Thymus (tissue), 11 donors: ENCODE measurements at regions not wholly inside any gene's neighbourhood (a gene's known extent, or its start where the extent isn't known, plus 50 kb on each side); places are given as distances from the start of the nearest gene placed in this dataset.
"Not testable (repeated sequence)": the region's sequence is repeated elsewhere in the genome, so short reads cannot be mapped to it uniquely, and the experiment has no call there.

Experiments used
- DNase-seq, 9 donors: peaks; one replicate each; pipeline ENCODE4 v3.0.0-alpha.2; 2013; ENCODE audit warnings: low spot score in 9 of 9, low read depth in 6 of 9, missing footprints in 1 of 9
- H3K27ac ChIP-seq, 2 donors: one replicate each; pipeline ENCODE4 v1.5.1; 2013; ENCODE audit warnings: control low read depth in 1 of 2, low read depth in 1 of 2, low read length in 1 of 2, mild to moderate bottlenecking in 1 of 2, moderate library complexity in 1 of 2
- H3K27me3 ChIP-seq, 2 donors: one replicate each; pipeline ENCODE4 v1.5.1; 2013; ENCODE audit warnings: low read length in 1 of 2; ENCODE audit not compliant: control insufficient read depth in 2 of 2, insufficient read depth in 1 of 2
- H3K36me3 ChIP-seq, 2 donors: one replicate each; pipeline ENCODE4 v1.5.1; 2013; ENCODE audit warnings: low read length in 1 of 2, mild to moderate bottlenecking in 1 of 2, moderate library complexity in 1 of 2; ENCODE audit not compliant: control insufficient read depth in 2 of 2, insufficient read depth in 2 of 2
- H3K4me1 ChIP-seq, 2 donors: one replicate each; pipeline ENCODE4 v1.5.1; 2013; ENCODE audit warnings: low read length in 2 of 2; ENCODE audit not compliant: control insufficient read depth in 2 of 2, insufficient read depth in 2 of 2
- H3K4me3 ChIP-seq, 2 donors: one replicate each; pipeline ENCODE4 v1.5.1; 2013; ENCODE audit warnings: low read length in 2 of 2, control low read depth in 1 of 2, mild to moderate bottlenecking in 1 of 2
- H3K9me3 ChIP-seq, 2 donors: one replicate each; pipeline ENCODE4 v1.5.1; 2013; ENCODE audit warnings: low read length in 1 of 2, mild to moderate bottlenecking in 1 of 2; ENCODE audit not compliant: control insufficient read depth in 2 of 2, insufficient read depth in 1 of 2
- whole genome bisulfite sequencing: extraction: QIAGEN DNeasy Blood & Tissue Kit; methylation state at CpG from one replicate; pipeline ENCODE4 v1.1.7; 2013; 5-methylcytosine and 5-hydroxymethylcytosine counted together
- donor health status: healthy.

GRCh38 chr12:131276501-131277185 lies 322.9 kb downstream of the ADGRD1 start:
- DNase-seq = no peak
- H3K27ac ChIP-seq = no peak overlapping the region

GRCh38 chr12:131277186-131278091 lies 323.7 kb downstream of the ADGRD1 start:
- not testable (repeated sequence) for DNase-seq, H3K27me3 ChIP-seq, H3K4me1 ChIP-seq, H3K27ac ChIP-seq, H3K36me3 ChIP-seq, H3K4me3 ChIP-seq, H3K9me3 ChIP-seq
- 93% methylated on average over 16 of the region's 18 CpGs for WGBS

More at GRCh38 chr12:131276501-131277185, 322.9 kb downstream of the ADGRD1 start:
- H3K9me3 ChIP-seq = no peaks in the 10 kb centered on the region
- H3K36me3 ChIP-seq = no peaks in the 10 kb centered on the region
- no peaks in the 10 kb centered on the region for H3K27me3 ChIP-seq
- no peaks in the 10 kb centered on the region for H3K4me1 ChIP-seq
- no peak overlapping the region for H3K4me3 ChIP-seq
- 92% methylated on average over 13 of the region's 14 CpGs for WGBS

GRCh38 chr12:131278451-131279115 lies 324.9 kb downstream of the ADGRD1 start:
- not testable (repeated sequence) for H3K27ac ChIP-seq, H3K4me1 ChIP-seq, H3K4me3 ChIP-seq, DNase-seq, H3K27me3 ChIP-seq, H3K9me3 ChIP-seq, H3K36me3 ChIP-seq
- 95% methylated on average over 21 of the region's 22 CpGs for WGBS

- no peaks in the 10 kb centered on the region for H3K4me1 ChIP-seq
- H3K27me3 ChIP-seq = no peaks in the 10 kb centered on the region
- no peak overlapping the region for H3K4me3 ChIP-seq
- no peak overlapping the region for H3K27ac ChIP-seq
- WGBS = 80% methylated on average over 13 of the region's 13 CpGs
- H3K9me3 ChIP-seq = no peaks in the 10 kb centered on the region
- no peaks in the 10 kb centered on the region for H3K36me3 ChIP-seq
- DNase-seq = no peak
Observed at GRCh38 chr12:131279281-131279921, 325.7 kb downstream of the ADGRD1 start.

GRCh38 chr12:131280426-131280825 lies 326.7 kb downstream of the ADGRD1 start:
- DNase-seq = no peak
- Histone ChIP-seq H3K4me3 (no peak overlapping the region), H3K9me3 (no peaks in the 10 kb centered on the region), H3K27me3 (no peaks in the 10 kb centered on the region), H3K27ac (no peak overlapping the region), H3K36me3 (no peaks in the 10 kb centered on the region), H3K4me1 (no peaks in the 10 kb centered on the region)
- WGBS = 85% methylated on average over 9 of the region's 9 CpGs

- no peak for DNase-seq
- 89% methylated on average over 11 of the region's 11 CpGs for WGBS
- Histone ChIP-seq H3K9me3 (no peaks in the 10 kb centered on the region), H3K4me3 (no peak overlapping the region), H3K27ac (no peak overlapping the region), H3K4me1 (no peaks in the 10 kb centered on the region), H3K27me3 (no peaks in the 10 kb centered on the region), H3K36me3 (no peaks in the 10 kb centered on the region)
Observed at GRCh38 chr12:131281016-131281415, 327.3 kb downstream of the ADGRD1 start.

GRCh38 chr12:131282292-131283080 lies 328.8 kb downstream of the ADGRD1 start:
- no peak for DNase-seq
- Histone ChIP-seq H3K4me3 (no peak overlapping the region), H3K4me1 (no peaks in the 10 kb centered on the region), H3K27me3 (no peaks in the 10 kb centered on the region), H3K27ac (no peak overlapping the region), H3K36me3 (no peaks in the 10 kb centered on the region), H3K9me3 (no peaks in the 10 kb centered on the region)
- WGBS = 96% methylated on average over 33 of the region's 33 CpGs

- Histone ChIP-seq H3K36me3 (no peaks in the 10 kb centered on the region), H3K27ac (no peak overlapping the region), H3K4me1 (no peaks in the 10 kb centered on the region), H3K9me3 (no peaks in the 10 kb centered on the region), H3K4me3 (no peak overlapping the region), H3K27me3 (no peaks in the 10 kb centered on the region)
- WGBS = 91% methylated on average over 11 of the region's 11 CpGs
- no peak for DNase-seq
Observed at GRCh38 chr12:131283191-131283861, 329.6 kb downstream of the ADGRD1 start.
